ENCODE measurements at regions not wholly inside any gene's neighbourhood (a gene's known extent, or its start where the extent isn't known, plus 50 kb on each side); places are given as distances from the start of the nearest gene placed in this dataset.

GRCh38 chr1:187630653-187631380 is 802.1 kb downstream of the PLA2G4A start:
- TF ChIP-seq REST (IDR thresholded peaks at IDR 0.05; ENCODE audit: low read depth): no peak
- no peak for TF ChIP-seq YY1 (IDR thresholded peaks at IDR 0.05; ENCODE audit: low read depth)
- no peak for TF ChIP-seq NFIC (IDR thresholded peaks at IDR 0.05)
- no peak for TF ChIP-seq CREB1 (IDR thresholded peaks at IDR 0.05; ENCODE audit: low read depth)
- TF ChIP-seq TAF1 (IDR thresholded peaks at IDR 0.05; ENCODE audit: low read depth): no peak
- no peak for TF ChIP-seq TEAD4 (IDR thresholded peaks at IDR 0.05)
- no peak for TF ChIP-seq MAX (IDR thresholded peaks at IDR 0.05)
- no peak for TF ChIP-seq CEBPB (IDR thresholded peaks at IDR 0.05)
- no peak for TF ChIP-seq ZBTB7A (IDR thresholded peaks at IDR 0.05; ENCODE audit: low read depth)
- TF ChIP-seq FOXM1 (IDR thresholded peaks at IDR 0.05; ENCODE audit: borderline replicate concordance, low read depth): no peak
- TF ChIP-seq EP300 (IDR thresholded peaks at IDR 0.05; ENCODE audit: borderline replicate concordance): no peak
- TF ChIP-seq RAD21 (IDR thresholded peaks at IDR 0.05; ENCODE audit: low read depth): no peak
- TF ChIP-seq EGR1 (IDR thresholded peaks at IDR 0.05): no peak
- TF ChIP-seq USF1 (IDR thresholded peaks at IDR 0.05): no peak
